ENCODE measurements at regions not wholly inside any gene's neighbourhood (a gene's known extent, or its start where the extent isn't known, plus 50 kb on each side); places are given as distances from the start of the nearest gene placed in this dataset.

DNA sequence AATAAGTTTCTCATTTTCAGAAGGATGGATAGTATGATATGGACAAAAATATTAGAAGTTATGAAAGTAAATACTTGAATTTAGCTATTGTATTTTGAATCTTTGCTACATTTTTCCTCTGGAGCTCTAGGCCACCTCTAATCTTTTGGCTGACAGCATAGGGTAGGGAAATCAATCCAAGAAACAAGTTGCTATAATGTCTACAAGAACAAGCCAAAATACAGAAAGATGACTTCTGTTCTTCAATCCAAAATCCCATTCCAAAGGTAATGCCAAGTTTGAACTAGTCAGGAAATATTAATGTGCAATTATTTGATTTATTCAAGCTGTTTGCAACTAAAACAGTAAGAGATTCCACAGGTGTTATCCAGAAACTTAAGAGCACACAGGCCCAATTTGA is 1323.1 kb downstream of the ADGRL3 start:
- ChIA-PET CTCF (no interaction called here), RAD21 (ENCODE audit: unreplicated experiment) (no interaction called here)

More for the DNA sequence above, 1323.1 kb downstream of the ADGRL3 start:
- no TSS peak for BruUV-seq (replicated peaks)
- ATAC-seq (no peak), DNase-seq (ENCODE audit: low read depth, low spot score) (no peak), FAIRE-seq (no peak)
- SMC1A ChIA-PET (ENCODE audit: uncharacterized antibody, unreplicated experiment): interaction anchor here (0.6 to 1.6 kb wide), 3 partner anchors 10 to 205 kb away, joined by 3 to 5 read pairs (median 5); no protein-coding TSS in a partner anchor
- in situ Hi-C loops (cut with MboI): no loop called here
- Histone ChIP-seq H3K4me2 (ENCODE audit: control insufficient read depth, insufficient read depth) (no peak overlapping the region), H3K27me3 (replicated peaks in 1 of 2; ENCODE audit: control insufficient read depth in 2 of 2, insufficient read depth in 2 of 2, low read length in 1 of 2) (no peaks in the 10 kb centered on the region), H3K9ac (ENCODE audit: control insufficient read depth, insufficient read depth, low read length) (no peak overlapping the region), H3K4me3 (no peak overlapping the region), H3K27ac (ENCODE audit: control insufficient read depth, insufficient read depth) (no peak overlapping the region), H3K79me2 (ENCODE audit: control insufficient read depth, insufficient read depth, low read length) (no peaks in the 10 kb centered on the region), H3K36me3 (ENCODE audit: control insufficient read depth in 2 of 2, insufficient read depth in 2 of 2, low read length in 1 of 2) (no peaks in the 10 kb centered on the region), H2AFZ (ENCODE audit: control insufficient read depth, low read depth, low read length) (no peak overlapping the region), H4K20me1 (ENCODE audit: control insufficient read depth, insufficient read depth) (no peaks in the 10 kb centered on the region), H3K9me3 (replicated peaks; ENCODE audit: control insufficient read depth, insufficient read depth, low read length) (no peaks in the 10 kb centered on the region; the same call in 2 of the 3 replicates), H3K4me1 (ENCODE audit: control insufficient read depth, insufficient read depth, low read length) (no peaks in the 10 kb centered on the region)
- intact Hi-C loops (cut with micrococcal nuclease; ENCODE audit: unreplicated experiment): no loop called here
- TF ChIP-seq, protein P1, sequence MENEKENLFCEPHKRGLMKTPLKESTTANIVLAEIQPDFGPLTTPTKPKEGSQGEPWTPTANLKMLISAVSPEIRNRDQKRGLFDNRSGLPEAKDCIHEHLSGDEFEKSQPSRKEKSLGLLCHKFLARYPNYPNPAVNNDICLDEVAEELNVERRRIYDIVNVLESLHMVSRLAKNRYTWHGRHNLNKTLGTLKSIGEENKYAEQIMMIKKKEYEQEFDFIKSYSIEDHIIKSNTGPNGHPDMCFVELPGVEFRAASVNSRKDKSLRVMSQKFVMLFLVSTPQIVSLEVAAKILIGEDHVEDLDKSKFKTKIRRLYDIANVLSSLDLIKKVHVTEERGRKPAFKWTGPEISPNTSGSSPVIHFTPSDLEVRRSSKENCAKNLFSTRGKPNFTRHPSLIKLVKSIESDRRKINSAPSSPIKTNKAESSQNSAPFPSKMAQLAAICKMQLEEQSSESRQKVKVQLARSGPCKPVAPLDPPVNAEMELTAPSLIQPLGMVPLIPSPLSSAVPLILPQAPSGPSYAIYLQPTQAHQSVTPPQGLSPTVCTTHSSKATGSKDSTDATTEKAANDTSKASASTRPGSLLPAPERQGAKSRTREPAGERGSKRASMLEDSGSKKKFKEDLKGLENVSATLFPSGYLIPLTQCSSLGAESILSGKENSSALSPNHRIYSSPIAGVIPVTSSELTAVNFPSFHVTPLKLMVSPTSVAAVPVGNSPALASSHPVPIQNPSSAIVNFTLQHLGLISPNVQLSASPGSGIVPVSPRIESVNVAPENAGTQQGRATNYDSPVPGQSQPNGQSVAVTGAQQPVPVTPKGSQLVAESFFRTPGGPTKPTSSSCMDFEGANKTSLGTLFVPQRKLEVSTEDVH (IDR thresholded peaks at IDR 0.05; ENCODE audit: low read depth, partially characterized antibody): no peak
- TF ChIP-seq TARDBP (IDR thresholded peaks at IDR 0.05; ENCODE audit: borderline replicate concordance) (no peak), WRNIP1 (IDR thresholded peaks at IDR 0.05; ENCODE audit: borderline replicate concordance, low read depth, low read length) (no peak), SUZ12 (IDR thresholded peaks at IDR 0.05; ENCODE audit: unreplicated experiment) (no peak), DPF2 (IDR thresholded peaks at IDR 0.05) (no peak), BRCA1 (IDR thresholded peaks at IDR 0.05; ENCODE audit: low read depth, low read length) (no peak), TCF3 (IDR thresholded peaks at IDR 0.05; ENCODE audit: borderline replicate concordance, insufficient read depth, low read depth, low read length) (no peak), SUPT20H (IDR thresholded peaks at IDR 0.05; ENCODE audit: borderline replicate concordance, control insufficient read depth, low read depth, low read length) (no peak), NFYA (IDR thresholded peaks at IDR 0.05; ENCODE audit: borderline replicate concordance, low read depth, low read length) (no peak), ZNF622 (IDR thresholded peaks at IDR 0.05) (no peak)
- TF ChIP-seq, protein P2, sequence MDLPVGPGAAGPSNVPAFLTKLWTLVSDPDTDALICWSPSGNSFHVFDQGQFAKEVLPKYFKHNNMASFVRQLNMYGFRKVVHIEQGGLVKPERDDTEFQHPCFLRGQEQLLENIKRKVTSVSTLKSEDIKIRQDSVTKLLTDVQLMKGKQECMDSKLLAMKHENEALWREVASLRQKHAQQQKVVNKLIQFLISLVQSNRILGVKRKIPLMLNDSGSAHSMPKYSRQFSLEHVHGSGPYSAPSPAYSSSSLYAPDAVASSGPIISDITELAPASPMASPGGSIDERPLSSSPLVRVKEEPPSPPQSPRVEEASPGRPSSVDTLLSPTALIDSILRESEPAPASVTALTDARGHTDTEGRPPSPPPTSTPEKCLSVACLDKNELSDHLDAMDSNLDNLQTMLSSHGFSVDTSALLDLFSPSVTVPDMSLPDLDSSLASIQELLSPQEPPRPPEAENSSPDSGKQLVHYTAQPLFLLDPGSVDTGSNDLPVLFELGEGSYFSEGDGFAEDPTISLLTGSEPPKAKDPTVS (IDR thresholded peaks at IDR 0.05; ENCODE audit: low read depth, low read length): no peak
- TF ChIP-seq, protein P3, sequence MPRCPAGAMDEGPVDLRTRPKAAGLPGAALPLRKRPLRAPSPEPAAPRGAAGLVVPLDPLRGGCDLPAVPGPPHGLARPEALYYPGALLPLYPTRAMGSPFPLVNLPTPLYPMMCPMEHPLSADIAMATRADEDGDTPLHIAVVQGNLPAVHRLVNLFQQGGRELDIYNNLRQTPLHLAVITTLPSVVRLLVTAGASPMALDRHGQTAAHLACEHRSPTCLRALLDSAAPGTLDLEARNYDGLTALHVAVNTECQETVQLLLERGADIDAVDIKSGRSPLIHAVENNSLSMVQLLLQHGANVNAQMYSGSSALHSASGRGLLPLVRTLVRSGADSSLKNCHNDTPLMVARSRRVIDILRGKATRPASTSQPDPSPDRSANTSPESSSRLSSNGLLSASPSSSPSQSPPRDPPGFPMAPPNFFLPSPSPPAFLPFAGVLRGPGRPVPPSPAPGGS (IDR thresholded peaks at IDR 0.05; ENCODE audit: borderline replicate concordance, insufficient read depth, low read depth, low read length, poor library complexity, severe bottlenecking): no peak
- POLR2A ChIA-PET: no interaction called here

Data from GM12878 (cell line).